HL-60 (cell line): ENCODE measurements at regions not wholly inside any gene's neighbourhood (a gene's known extent, or its start where the extent isn't known, plus 50 kb on each side); places are given as distances from the start of the nearest gene placed in this dataset.

ENCODE experiments used
- POLR2AphosphoS5 ChIP-seq: IDR thresholded peaks from 2 replicates; pipeline ENCODE4 v1.6.1; 2012; ENCODE audit warnings: low read depth
- TF ChIP-seq, protein P1 (sequence below): IDR thresholded peaks from one replicate; pipeline ENCODE4 v1.5.1; 2011; ENCODE audit warnings: low read length, control low read depth, inconsistent platforms; ENCODE audit not compliant: insufficient read depth

DNA sequence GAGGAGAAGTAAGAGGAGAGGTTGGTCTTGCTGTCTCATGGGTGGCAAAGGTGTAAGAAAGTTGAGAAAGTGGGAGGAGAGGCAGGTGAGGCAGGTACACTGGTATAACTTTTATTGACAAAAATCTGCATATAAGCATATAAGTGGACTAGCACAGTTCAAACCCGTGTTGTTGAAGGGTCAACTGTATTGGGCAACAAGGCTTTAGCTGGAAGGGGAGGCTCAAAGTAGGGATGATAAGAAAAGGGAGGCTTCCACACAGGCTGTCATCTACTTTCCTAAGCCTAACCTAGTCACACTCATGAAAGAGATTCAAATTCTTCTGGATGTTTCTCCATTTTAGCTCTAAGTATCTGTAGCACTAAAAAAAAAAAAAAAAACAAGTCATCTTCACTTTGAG, 188.1 kb upstream of the SEMA6D start:
- TF ChIP-seq, protein P1, sequence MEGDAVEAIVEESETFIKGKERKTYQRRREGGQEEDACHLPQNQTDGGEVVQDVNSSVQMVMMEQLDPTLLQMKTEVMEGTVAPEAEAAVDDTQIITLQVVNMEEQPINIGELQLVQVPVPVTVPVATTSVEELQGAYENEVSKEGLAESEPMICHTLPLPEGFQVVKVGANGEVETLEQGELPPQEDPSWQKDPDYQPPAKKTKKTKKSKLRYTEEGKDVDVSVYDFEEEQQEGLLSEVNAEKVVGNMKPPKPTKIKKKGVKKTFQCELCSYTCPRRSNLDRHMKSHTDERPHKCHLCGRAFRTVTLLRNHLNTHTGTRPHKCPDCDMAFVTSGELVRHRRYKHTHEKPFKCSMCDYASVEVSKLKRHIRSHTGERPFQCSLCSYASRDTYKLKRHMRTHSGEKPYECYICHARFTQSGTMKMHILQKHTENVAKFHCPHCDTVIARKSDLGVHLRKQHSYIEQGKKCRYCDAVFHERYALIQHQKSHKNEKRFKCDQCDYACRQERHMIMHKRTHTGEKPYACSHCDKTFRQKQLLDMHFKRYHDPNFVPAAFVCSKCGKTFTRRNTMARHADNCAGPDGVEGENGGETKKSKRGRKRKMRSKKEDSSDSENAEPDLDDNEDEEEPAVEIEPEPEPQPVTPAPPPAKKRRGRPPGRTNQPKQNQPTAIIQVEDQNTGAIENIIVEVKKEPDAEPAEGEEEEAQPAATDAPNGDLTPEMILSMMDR: no peak
- TF ChIP-seq POLR2AphosphoS5: no peak
